HCT116 (cell line): ENCODE measurements at regions not wholly inside any gene's neighbourhood (a gene's known extent, or its start where the extent isn't known, plus 50 kb on each side); places are given as distances from the start of the nearest gene placed in this dataset.

Source experiments
- ATAC-seq: fragments of 200-7000 bp; cut with Tn5 transposase; 2 replicates; pipeline ENCODE4 v1.9.1; 2020; ENCODE audit warnings: mild to moderate bottlenecking, moderate library complexity
- BruUV-seq: library from RNA; stranded (reverse); fragments of 400-500 nt; replicated peaks from 2 replicates; lab custom pipeline; 2021; lab: Mats Ljungman, UMichigan
- CTCF ChIA-PET: fragments of 300-600 bp; sonication (Branson Sonifier 250); formaldehyde crosslinking; loops from one replicate; lab custom pipeline; 2021; ENCODE audit warnings: antibody characterized with exemption; lab: Charles Lee
- POLR2A ChIA-PET: fragments of 300-600, 350-600 bp; sonication (Branson Sonifier 250); formaldehyde crosslinking; loops from one replicate; lab custom pipeline; 2021; ENCODE audit warnings: antibody characterized with exemption; lab: Charles Lee
- RAD21 ChIA-PET, 2 experiments: fragments of 300-600 bp; sonication (Branson Sonifier 250); formaldehyde crosslinking; loops; one replicate each; lab custom pipeline; 2023; ENCODE audit warnings: low total read pairs in 2 of 2; ENCODE audit not compliant: uncharacterized antibody in 2 of 2, unreplicated experiment in 2 of 2, low non-redundant PET in 1 of 2; lab: Charles Lee
- DNase-seq: peaks from one replicate; pipeline ENCODE4 v3.0.0-alpha.2; 2010; ENCODE audit warnings: low read depth, low spot score
- H2AFZ ChIP-seq: fragments of 200-600 bp; shearing (Covaris generic), sonication (generic); 2 replicates; pipeline ENCODE4 v1.6.1; 2017; ENCODE audit warnings: low read depth, mixed run types, mixed read lengths, antibody characterized with exemption, low read length; ENCODE audit not compliant: poor library complexity, severe bottlenecking
- H3K27ac ChIP-seq: 2 replicates; pipeline ENCODE4 v1.5.1; 2012; ENCODE audit warnings: low read depth, low read length
- H3K27me3 ChIP-seq: fragments of 200-600 bp; sonication (generic); 2 replicates; pipeline ENCODE4 v1.6.1; 2016; ENCODE audit warnings: mixed run types, low read length, mixed read lengths; ENCODE audit not compliant: insufficient read depth
- H3K36me3 ChIP-seq, 2 experiments: fragments of 200-500 bp in 1 of 2; fragments of 200-600 bp in 1 of 2; sonication (Bioruptor generic) in 1 of 2; sonication (generic) in 1 of 2; 2 replicates each; pipeline versions ENCODE4 v1.5.1 to v1.6.1; 2014 to 2016; ENCODE audit warnings: low read length in 2 of 2, inconsistent platforms in 1 of 2, mixed read lengths in 1 of 2, mixed run types in 1 of 2; ENCODE audit not compliant: insufficient read depth in 2 of 2, control insufficient read depth in 1 of 2
- H3K4me1 ChIP-seq, 2 experiments: fragments of 200-600 bp in 1 of 2; sonication (generic) in 1 of 2; 2 replicates each; pipeline versions ENCODE4 v1.5.1 to v1.6.1; 2012 to 2017; ENCODE audit warnings: low read length in 2 of 2, inconsistent platforms in 1 of 2, mild to moderate bottlenecking in 1 of 2, mixed read lengths in 1 of 2, mixed run types in 1 of 2, moderate library complexity in 1 of 2; ENCODE audit not compliant: insufficient read depth in 2 of 2, control insufficient read depth in 1 of 2
- H3K4me2 ChIP-seq: fragments of 200-600 bp; sonication (generic); 2 replicates; pipeline ENCODE4 v1.6.1; 2017; ENCODE audit warnings: mixed run types, low read length, mixed read lengths
- H3K4me3 ChIP-seq, 2 experiments: fragments of 200-600 bp in 1 of 2; sonication (generic) in 1 of 2; replicated peaks in 1 of 2; 2 replicates each; pipeline ENCODE4 v1.5.1; 2011 to 2016; ENCODE audit warnings: low read length in 2 of 2, control low read depth in 1 of 2, low read depth in 1 of 2, mild to moderate bottlenecking in 1 of 2, mixed read lengths in 1 of 2, mixed run types in 1 of 2
- H3K79me2 ChIP-seq: fragments of 200-600 bp; sonication (generic); 2 replicates; pipeline ENCODE4 v1.6.1; 2017; ENCODE audit warnings: mild to moderate bottlenecking, mixed run types, low read length, moderate library complexity, mixed read lengths; ENCODE audit not compliant: insufficient read depth
- H3K9ac ChIP-seq: fragments of 200-600 bp; sonication (generic); 2 replicates; pipeline ENCODE4 v1.6.1; 2016; ENCODE audit warnings: low read length, mixed read lengths
- H3K9me2 ChIP-seq: fragments of 200-600 bp; sonication (generic), shearing (Covaris generic); 2 replicates; pipeline ENCODE4 v1.6.1; 2017; ENCODE audit warnings: mixed run types, mild to moderate bottlenecking, moderate library complexity; ENCODE audit not compliant: insufficient read depth
- H3K9me3 ChIP-seq, 2 experiments: fragments of 200-500 bp in 1 of 2; fragments of 200-600 bp in 1 of 2; sonication (Bioruptor generic) in 1 of 2; sonication (generic) in 1 of 2; 2 replicates each; pipeline ENCODE4 v1.6.1; 2014 to 2017; ENCODE audit warnings: low read length in 2 of 2, mixed read lengths in 2 of 2, inconsistent platforms in 1 of 2, low read depth in 1 of 2, mild to moderate bottlenecking in 1 of 2, mixed run types in 1 of 2, moderate library complexity in 1 of 2; ENCODE audit not compliant: control insufficient read depth in 1 of 2, insufficient read depth in 1 of 2
- H4K20me1 ChIP-seq: fragments of 200-600 bp; sonication (generic), shearing (Covaris generic); 2 replicates; pipeline ENCODE4 v1.6.1; 2017; ENCODE audit warnings: mixed run types, mild to moderate bottlenecking, moderate library complexity; ENCODE audit not compliant: insufficient read depth
- CEBPB ChIP-seq: IDR thresholded peaks from 2 replicates; pipeline ENCODE4 v1.6.1; 2012; ENCODE audit warnings: low read depth
- EGR1 ChIP-seq: IDR thresholded peaks from 2 replicates; pipeline ENCODE4 v1.6.1; 2012; ENCODE audit warnings: low read depth
- EZH2 ChIP-seq: fragments of 200-600 bp; sonication (generic); IDR thresholded peaks from 2 replicates; pipeline ENCODE4 v1.6.1; 2017; ENCODE audit warnings: antibody characterized with exemption, mixed run types
- MAX ChIP-seq: IDR thresholded peaks from 2 replicates; pipeline ENCODE4 v1.6.1; 2012
- POLR2A ChIP-seq: IDR thresholded peaks from 2 replicates; pipeline ENCODE4 v1.7.0; 2011; ENCODE audit warnings: borderline replicate concordance; ENCODE audit not compliant: insufficient read depth, insufficient read length; ENCODE audit errors: extremely low read depth
- POLR2AphosphoS5 ChIP-seq: IDR thresholded peaks from 2 replicates; pipeline ENCODE4 v1.6.1; 2011; ENCODE audit warnings: mild to moderate bottlenecking, low read depth, low read length, moderate library complexity
- RAD21 ChIP-seq: IDR thresholded peaks from 2 replicates; pipeline ENCODE4 v1.6.1; 2012; ENCODE audit warnings: low read depth, mild to moderate bottlenecking
- REST ChIP-seq: IDR thresholded peaks from 2 replicates; pipeline ENCODE4 v1.6.1; 2012; ENCODE audit warnings: low read depth
- SP1 ChIP-seq: IDR thresholded peaks from 2 replicates; pipeline ENCODE4 v1.6.1; 2012; ENCODE audit warnings: low read depth
- SRF ChIP-seq: IDR thresholded peaks from 2 replicates; pipeline ENCODE4 v1.6.1; 2012; ENCODE audit warnings: low read depth
- TCF7L2 ChIP-seq: IDR thresholded peaks from 2 replicates; pipeline ENCODE4 v1.7.0; 2011; ENCODE audit warnings: borderline replicate concordance, inconsistent platforms; ENCODE audit not compliant: insufficient read depth, insufficient read length; ENCODE audit errors: extremely low read depth
- ZBTB33 ChIP-seq: IDR thresholded peaks from 2 replicates; pipeline ENCODE4 v1.6.1; 2011; ENCODE audit warnings: mild to moderate bottlenecking, low read length, moderate library complexity; ENCODE audit not compliant: insufficient replicate concordance; ENCODE audit errors: extremely low read depth
- intact Hi-C: fragments of 100-400 bp; cut with micrococcal nuclease; formaldehyde crosslinking; loops from 2 replicates; pipeline ENCODE4 v1.10.0; 2022

- intact Hi-C loops, result no loop called here
- H3K9me3 ChIP-seq, result no peaks in the 10 kb centered on the region
- POLR2A ChIA-PET, result no interaction called here
- BruUV-seq, result no TSS peak
- RAD21 ChIA-PET, result no interaction called here
- ATAC-seq (no peak), DNase-seq (no peak)
- H4K20me1 ChIP-seq, result no peaks in the 10 kb centered on the region
- no peaks in the 10 kb centered on the region for H3K36me3 ChIP-seq
- H3K9ac ChIP-seq, result no peak overlapping the region
- TF ChIP-seq RAD21 (no peak), SP1 (no peak), CEBPB (no peak)
- H3K4me1 ChIP-seq, result peaks cover 0 to 5% of the 10 kb centered on the region in 2 experiments; a peak in 1 of 4 replicates
- CTCF ChIA-PET, result no interaction called here
- H3K4me3 ChIP-seq, result no peak overlapping the region
- no peak overlapping the region for H2AFZ ChIP-seq
- H3K27ac ChIP-seq, result no peak overlapping the region
- H3K79me2 ChIP-seq, result no peaks in the 10 kb centered on the region
- 0 out of 2 replicates have a peak, but pooled peaks cover 8% of the 10 kb centered on the region for H3K27me3 ChIP-seq
- H3K9me2 ChIP-seq, result no peaks in the 10 kb centered on the region
- no peak overlapping the region for H3K4me2 ChIP-seq
These were observed 128.8 kb upstream of the GPR26 start for GRCh38 chr10:123537188-123537961.

GRCh38 chr10:123538401-123539320 lies 127.5 kb upstream of the GPR26 start:
- Histone ChIP-seq H3K9ac (no peak overlapping the region), H3K27me3 (no peaks in the 10 kb centered on the region), H3K4me2 (no peak overlapping the region; the same call in 1 of the 2 replicates), H3K4me1 (peaks cover 0 to 5% of the 10 kb centered on the region in 2 experiments; a peak in 1 of 4 replicates), H3K9me3 (no peaks in the 10 kb centered on the region), H3K79me2 (no peaks in the 10 kb centered on the region), H4K20me1 (no peaks in the 10 kb centered on the region), H3K36me3 (no peaks in the 10 kb centered on the region), H3K4me3 (no peak overlapping the region), H3K9me2 (no peaks in the 10 kb centered on the region), H2AFZ (no peak overlapping the region), H3K27ac (no peak overlapping the region)
- CTCF ChIA-PET, result no interaction called here
- DNase-seq (no peak), ATAC-seq (0 out of 2 replicates have a peak, but pooled peaks have one; percentile 14)
- no TSS peak for BruUV-seq
- RAD21 ChIA-PET, result no interaction called here
- intact Hi-C loops, result no loop called here
- POLR2A ChIA-PET, result no interaction called here
- TF ChIP-seq EGR1 (no peak), MAX (no peak), SRF (no peak), POLR2AphosphoS5 (no peak), ZBTB33 (no peak), CEBPB (no peak), POLR2A (no peak), EZH2 (no peak), REST (no peak), TCF7L2 (no peak)
